ENCODE measurements at regions not wholly inside any gene's neighbourhood (a gene's known extent, or its start where the extent isn't known, plus 50 kb on each side); places are given as distances from the start of the nearest gene placed in this dataset.
"Not testable (repeated sequence)": the region's sequence is repeated elsewhere in the genome, so short reads cannot be mapped to it uniquely, and the experiment has no call there.

DNA sequence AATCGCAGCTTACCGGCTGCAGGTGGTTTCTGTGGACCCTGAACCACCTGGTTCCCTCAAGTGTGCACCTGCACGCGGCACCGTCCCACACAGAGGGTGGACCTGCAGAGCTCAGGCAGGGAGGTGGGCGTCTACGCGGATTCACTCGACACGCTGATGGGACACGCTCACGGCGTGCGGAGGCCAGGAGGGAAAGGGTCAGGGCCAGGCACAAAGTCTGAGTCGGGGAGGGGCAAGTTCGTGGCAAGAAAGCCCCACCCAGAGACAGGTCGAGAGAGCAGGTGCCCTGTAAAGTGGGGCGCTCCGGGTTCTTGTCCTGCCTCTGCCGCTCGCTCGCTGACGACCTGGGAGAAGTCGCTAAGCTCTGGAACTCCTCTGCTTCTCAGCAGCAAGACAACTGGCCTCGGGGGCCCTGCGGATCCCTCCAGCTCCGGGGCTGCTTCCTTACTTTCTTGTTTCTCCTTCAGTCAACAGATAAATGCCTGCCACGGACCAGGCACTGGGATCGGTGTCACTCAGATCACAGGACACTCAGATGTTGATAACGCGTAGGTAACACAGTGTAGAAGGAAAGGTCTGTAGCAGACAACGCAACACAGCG, 72.4 kb upstream of the NUP50 start:
- H3K4me1 ChIP-seq (ENCODE audit: low read depth) = peaks cover 13% of the 10 kb centered on the region
- intact Hi-C loops (cut with DNase I, micrococcal nuclease) = no loop called here
- no peak overlapping the region for H3K4me3 ChIP-seq
- no peaks in the 10 kb centered on the region for H3K9me3 ChIP-seq
- ATAC-seq (peak; percentile 56), DNase-seq (peak in 2 of 3 donors; percentile 33 to 51)
- TF ChIP-seq, protein P1, sequence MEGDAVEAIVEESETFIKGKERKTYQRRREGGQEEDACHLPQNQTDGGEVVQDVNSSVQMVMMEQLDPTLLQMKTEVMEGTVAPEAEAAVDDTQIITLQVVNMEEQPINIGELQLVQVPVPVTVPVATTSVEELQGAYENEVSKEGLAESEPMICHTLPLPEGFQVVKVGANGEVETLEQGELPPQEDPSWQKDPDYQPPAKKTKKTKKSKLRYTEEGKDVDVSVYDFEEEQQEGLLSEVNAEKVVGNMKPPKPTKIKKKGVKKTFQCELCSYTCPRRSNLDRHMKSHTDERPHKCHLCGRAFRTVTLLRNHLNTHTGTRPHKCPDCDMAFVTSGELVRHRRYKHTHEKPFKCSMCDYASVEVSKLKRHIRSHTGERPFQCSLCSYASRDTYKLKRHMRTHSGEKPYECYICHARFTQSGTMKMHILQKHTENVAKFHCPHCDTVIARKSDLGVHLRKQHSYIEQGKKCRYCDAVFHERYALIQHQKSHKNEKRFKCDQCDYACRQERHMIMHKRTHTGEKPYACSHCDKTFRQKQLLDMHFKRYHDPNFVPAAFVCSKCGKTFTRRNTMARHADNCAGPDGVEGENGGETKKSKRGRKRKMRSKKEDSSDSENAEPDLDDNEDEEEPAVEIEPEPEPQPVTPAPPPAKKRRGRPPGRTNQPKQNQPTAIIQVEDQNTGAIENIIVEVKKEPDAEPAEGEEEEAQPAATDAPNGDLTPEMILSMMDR (IDR thresholded peaks at IDR 0.05) = no peak
- H3K36me3 ChIP-seq (ENCODE audit: low read depth) = no peaks in the 10 kb centered on the region

DNA sequence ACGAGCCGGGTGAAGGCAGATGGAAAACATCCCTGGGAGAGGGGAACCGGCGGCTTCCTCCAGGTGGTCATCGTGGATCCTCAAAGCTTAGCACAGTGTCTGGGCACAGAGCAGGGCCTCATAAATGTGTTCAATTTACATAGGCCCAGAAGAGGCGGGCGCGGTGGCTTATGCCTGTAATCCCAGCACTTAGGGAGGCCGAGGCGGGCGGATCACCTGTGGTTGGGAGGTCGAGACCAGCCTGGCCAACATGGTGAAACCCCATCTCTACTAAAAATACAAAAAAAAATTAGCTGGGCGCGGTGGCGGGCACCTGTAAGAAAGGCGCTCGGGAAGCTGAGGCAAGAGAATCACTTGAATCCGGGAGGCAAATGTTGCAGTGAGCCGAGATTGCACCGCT, 71.8 kb upstream of the NUP50 start:
- H3K36me3 ChIP-seq (ENCODE audit: low read depth); H3K9me3 ChIP-seq; H3K4me3 ChIP-seq; intact Hi-C loops (cut with DNase I, micrococcal nuclease); DNase-seq; ATAC-seq: not testable (repeated sequence)
- peaks cover 13% of the 10 kb centered on the region for H3K4me1 ChIP-seq (ENCODE audit: low read depth)

DNA sequence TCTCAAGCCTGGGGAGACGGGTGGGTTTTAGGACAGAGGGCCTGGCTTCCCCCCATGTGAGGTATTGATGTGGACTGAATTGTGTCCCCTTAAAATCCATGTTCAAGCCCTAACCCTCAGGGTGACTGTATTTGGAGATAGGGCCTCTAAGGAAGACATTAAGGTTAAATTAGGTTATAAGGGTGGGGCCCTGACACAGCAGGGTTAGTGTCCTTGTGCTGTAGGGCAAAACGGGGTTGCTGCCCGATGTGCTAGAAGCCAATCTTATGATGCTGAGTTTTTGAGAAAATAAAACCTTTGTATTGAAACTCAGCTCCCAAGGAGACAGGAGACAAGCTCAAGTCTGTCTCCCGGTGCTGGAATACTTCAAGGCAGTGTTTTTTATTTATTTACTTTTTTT, 71.1 kb upstream of the NUP50 start:
- intact Hi-C loops (cut with DNase I, micrococcal nuclease) = no loop called here
- ATAC-seq (no peak), DNase-seq (no peak)
- H3K4me3 ChIP-seq = no peak overlapping the region
- no peaks in the 10 kb centered on the region for H3K9me3 ChIP-seq
- H3K36me3 ChIP-seq (ENCODE audit: low read depth) = no peaks in the 10 kb centered on the region
- H3K4me1 ChIP-seq (ENCODE audit: low read depth) = peaks cover 13% of the 10 kb centered on the region
- TF ChIP-seq, protein P1 (IDR thresholded peaks at IDR 0.05) = no peak

DNA sequence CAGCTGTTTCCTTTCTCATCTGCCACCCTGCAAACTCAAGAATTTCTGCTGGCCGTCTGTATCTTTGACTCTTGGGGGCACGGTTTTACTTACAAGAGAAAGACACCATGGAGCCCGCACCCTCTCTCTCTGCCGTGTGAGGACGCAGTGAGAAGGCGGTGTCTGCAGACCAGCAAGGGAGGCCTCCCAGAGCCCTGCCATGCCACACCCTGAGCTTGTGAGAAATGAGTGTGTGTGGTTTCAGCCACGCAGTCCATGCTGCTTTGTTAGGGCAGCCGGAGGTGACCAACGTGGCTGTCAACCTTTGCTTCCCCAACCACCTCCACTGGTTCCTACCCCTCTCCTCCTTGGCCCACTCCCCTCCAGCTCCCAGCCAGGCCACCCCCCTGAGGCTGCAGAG, 70.1 kb upstream of the NUP50 start:
- TF ChIP-seq, protein P1 (IDR thresholded peaks at IDR 0.05) = no peak
- ATAC-seq (no peak), DNase-seq (no peak)
- H3K36me3 ChIP-seq (ENCODE audit: low read depth) = no peaks in the 10 kb centered on the region
- no peak overlapping the region for H3K4me3 ChIP-seq
- peaks cover 13% of the 10 kb centered on the region for H3K4me1 ChIP-seq (ENCODE audit: low read depth)
- intact Hi-C loops (cut with DNase I, micrococcal nuclease) = no loop called here
- H3K9me3 ChIP-seq = no peaks in the 10 kb centered on the region

DNA sequence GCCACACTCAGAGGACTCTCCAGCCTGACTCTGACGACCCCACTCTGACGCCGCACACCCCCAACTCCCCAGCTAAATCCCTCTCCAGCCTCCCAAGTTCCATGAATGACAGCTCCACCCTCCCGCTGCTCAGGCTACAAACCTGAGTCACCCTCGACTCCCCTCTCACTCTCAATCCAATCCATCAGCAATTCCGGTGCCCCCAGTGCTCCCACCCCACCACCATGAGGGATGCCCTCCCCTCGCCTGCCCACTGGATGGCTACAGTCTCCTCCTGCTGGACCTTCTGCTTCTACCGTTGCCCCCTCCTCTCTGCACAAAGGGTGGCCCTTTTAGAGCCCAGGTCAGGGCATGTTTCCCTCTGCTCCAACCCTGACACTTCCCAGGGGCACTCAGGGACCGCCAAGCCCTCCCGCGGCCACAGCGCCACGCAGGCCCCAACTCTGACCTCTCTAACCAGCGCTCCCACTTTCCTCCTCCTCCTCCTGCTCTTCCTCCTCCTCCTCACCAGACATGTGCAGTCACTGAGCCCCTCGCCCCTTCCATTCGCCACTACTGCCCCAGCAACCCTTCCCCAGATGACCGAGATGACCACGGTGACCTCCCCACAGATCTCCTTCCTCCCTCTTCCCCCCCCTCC, 69.5 kb upstream of the NUP50 start:
- TF ChIP-seq, protein P1 (IDR thresholded peaks at IDR 0.05) = no peak
- H3K4me3 ChIP-seq = no peak overlapping the region
- ATAC-seq (no peak), DNase-seq (no peak)
- peaks cover 13% of the 10 kb centered on the region for H3K4me1 ChIP-seq (ENCODE audit: low read depth)
- intact Hi-C loops (cut with DNase I, micrococcal nuclease) = no loop called here
- H3K36me3 ChIP-seq (ENCODE audit: low read depth) = no peaks in the 10 kb centered on the region
- H3K9me3 ChIP-seq = no peaks in the 10 kb centered on the region

DNA sequence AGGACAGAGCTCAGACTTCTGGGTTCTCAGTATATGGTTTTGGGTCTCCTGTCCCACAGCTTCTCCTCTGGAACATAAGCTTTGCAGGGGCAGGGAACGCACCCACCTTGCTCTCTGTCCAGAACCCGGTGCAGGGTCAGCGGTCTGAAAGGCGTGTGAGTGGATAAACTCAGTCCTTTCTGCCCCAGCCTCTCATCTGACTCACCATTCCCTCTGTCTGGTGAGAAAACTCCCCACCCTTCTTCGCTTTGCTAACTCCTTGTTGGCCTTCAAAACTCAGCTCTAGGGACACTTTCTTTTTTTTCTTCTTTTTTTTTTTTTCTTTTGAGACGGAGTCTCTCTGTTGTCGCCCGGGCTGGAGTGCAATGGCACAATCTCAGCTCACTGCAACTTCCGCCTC, 68.9 kb upstream of the NUP50 start:
- no peaks in the 10 kb centered on the region for H3K9me3 ChIP-seq
- intact Hi-C loops (cut with DNase I, micrococcal nuclease) = no loop called here
- TF ChIP-seq, protein P1 (IDR thresholded peaks at IDR 0.05) = no peak
- no peak overlapping the region for H3K4me3 ChIP-seq
- peaks cover 13% of the 10 kb centered on the region for H3K4me1 ChIP-seq (ENCODE audit: low read depth)
- no peak for DNase-seq
- ATAC-seq = no peak
- H3K36me3 ChIP-seq (ENCODE audit: low read depth) = no peaks in the 10 kb centered on the region

Data from mucosa of descending colon (tissue), 3 donors.